ENCODE measurements at regions not wholly inside any gene's neighbourhood (a gene's known extent, or its start where the extent isn't known, plus 50 kb on each side); places are given as distances from the start of the nearest gene placed in this dataset.
"Not testable (repeated sequence)": the region's sequence is repeated elsewhere in the genome, so short reads cannot be mapped to it uniquely, and the experiment has no call there.

DNA sequence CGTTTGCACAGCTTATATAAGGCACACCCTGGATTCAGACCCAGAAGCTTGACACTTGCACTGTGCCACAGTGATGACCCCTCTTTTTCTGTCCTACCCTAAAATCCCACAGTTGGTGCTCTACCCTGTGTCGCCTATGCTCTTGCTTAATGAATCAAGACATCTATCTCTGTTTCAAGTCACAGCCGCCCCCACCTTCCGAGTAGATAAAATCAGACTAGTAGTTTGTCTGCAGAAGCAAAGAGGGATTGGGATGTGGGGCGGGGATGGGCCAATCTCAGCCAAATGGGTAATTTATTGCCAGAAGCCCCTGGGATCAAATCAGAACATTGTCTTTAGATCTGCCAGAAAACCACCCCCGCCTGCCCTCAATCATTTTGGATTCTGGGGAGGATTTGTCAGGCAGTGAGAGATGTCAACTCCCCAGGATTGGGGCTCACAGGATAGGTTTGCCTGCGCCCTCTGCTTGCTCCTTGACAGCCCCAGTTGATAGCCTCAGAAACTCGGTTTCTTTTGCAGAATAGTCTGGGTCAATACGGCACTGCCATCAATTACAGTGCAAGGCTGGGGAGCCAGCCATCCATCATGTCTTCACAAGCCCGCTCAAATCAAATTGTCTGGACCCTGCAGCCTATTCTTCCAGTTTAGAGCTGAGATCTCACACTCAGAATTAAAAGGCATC lies 520.8 kb downstream of the GRIN2A start:
- no peak for DNase-seq

DNA sequence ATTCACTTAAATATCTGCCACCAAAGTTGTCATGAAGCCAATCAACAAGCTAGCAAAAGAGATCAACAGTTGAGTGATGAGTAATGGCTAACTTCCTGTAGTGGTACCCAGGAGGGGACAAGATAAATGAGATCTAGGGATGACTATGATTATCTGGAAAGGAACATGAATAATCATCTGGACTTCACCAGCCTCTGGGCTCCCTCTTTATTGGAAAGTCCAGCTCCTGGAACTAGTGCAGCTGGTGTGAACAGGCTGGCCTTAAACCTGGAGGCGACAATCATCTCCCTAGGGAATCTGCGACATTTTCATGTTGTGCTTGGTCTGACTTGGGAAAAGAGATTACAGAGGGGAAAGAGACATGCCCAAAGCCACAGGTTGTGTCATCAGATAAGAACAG lies 518.6 kb downstream of the GRIN2A start:
- no peak for DNase-seq

GRCh38 chr16:9665851-9666271 lies 516.4 kb downstream of the GRIN2A start:
- no peak for DNase-seq

- no peak for DNase-seq
Measured at GRCh38 chr16:9666834-9667480, 515.3 kb downstream of the GRIN2A start.

DNA sequence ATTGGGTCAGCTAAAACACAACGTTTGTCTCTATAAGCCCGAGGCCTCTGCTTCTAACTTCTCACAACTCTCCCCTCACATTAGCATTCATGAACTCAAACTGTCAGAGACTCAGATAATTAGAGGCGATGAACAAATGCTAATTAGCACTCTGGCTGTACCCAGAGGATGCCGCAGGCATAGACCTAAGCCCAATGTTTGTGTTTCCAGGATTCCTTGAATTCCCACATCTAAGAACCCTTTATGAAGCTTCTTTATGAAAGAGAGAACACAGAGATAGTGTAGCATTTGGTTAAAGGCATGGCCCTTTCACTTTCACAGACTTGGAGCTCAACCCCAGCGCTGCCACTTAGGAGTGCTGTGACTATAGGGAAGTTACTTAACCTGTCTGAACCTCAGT lies 512.2 kb downstream of the GRIN2A start:
- no peak for DNase-seq

GRCh38 chr16:9670616-9671015 lies 511.6 kb downstream of the GRIN2A start:
- DNase-seq, result not testable (repeated sequence)

DNA sequence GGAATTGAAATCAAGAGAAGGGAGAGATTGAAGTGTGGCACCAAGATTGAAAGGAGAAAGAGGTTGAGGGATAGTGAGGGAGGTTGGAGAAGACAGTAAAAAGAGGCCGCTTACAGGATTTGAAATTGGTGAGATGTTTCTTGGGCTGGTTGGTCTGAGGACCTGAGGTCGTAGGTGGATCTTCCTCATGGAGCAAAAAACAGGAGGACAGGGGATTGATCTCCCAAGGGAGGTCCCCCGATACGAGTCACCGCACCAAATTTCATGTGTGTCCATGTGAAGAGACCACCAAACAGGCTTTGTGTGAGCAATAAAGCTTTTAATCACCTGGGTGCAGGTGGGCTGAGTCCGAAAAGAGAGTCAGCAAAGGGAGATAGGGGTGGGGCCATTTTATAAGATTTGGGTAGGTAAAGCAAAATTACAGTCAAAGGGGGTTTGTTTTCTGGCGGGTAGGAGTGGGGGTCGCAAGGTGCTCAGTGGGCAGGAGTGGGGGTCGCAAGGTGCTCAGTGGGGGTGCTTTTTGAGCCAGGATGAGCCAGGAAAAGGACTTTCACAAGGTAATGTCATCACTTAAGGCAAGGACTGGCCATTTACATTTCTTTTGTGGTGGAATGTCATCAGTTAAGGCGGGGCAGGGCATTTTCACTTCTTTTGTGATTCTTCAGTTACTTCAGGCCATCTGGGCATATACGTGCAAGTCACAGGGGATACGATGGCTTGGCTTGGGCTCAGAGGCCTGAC lies 505.5 kb downstream of the GRIN2A start:
- DNase-seq, result not testable (repeated sequence)

DNA sequence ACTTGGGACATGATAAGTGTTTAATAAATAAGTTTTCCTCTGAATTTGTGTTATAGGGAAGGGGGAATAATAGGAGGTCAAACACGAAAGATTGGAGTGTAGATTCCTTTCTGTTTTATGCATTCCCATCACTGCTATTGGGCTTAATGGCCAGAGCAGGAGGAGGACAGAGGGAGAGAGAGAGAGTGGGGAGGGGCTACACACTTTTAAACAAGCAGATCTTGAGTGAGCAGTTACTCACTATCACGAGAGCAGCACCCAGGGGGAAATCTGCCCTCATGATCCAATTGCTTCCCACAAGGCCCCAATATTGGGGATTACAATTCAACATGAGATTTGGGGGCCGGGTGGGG lies 505.0 kb downstream of the GRIN2A start:
- DNase-seq, result no peak

GRCh38 chr16:9679213-9679767 lies 502.9 kb downstream of the GRIN2A start:
- no peak for DNase-seq

GRCh38 chr16:9680019-9680655 lies 502.1 kb downstream of the GRIN2A start:
- DNase-seq, result no peak

GRCh38 chr16:9680968-9681367 lies 501.3 kb downstream of the GRIN2A start:
- DNase-seq, result no peak

DNA sequence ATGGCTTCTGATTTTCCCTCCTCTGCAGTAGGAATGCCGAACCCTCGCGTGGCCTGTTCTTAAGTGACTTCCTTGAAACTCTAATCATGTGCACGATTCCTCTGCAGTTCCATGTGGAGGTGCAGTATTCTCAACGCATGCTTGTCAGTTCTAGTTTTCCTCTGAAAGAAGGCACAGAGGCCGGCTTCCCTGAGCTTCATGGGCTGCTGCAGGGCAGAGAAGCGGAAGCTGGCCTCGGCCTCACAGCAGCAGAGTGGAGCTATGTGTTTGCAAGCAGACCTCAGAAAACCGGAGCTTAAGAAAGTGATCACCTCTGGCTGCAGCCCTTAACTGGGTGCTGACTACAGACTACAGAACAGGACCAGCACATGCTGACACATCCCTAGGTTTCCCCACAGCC lies 500.7 kb downstream of the GRIN2A start:
- DNase-seq, result no peak

DNA sequence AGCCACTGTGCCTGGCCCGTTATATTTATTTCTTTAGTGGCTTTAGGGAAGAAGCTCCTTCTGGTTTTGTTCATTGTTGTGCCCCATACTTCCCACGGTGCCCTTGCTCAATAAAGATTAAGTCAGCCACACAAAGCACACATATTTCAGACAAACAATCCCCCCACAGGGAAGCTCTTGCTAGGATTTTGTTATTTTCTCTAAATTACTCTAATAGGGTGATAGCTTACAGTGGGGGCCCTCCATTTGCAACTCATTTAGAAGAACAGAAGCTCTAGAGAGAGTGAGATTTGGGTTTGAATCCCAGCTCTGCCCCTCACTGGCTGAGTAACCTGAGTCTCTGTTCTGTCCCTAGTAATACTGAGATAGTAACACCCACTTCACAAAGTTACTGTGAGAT lies 499.9 kb downstream of the GRIN2A start:
- no peak for DNase-seq

DNA sequence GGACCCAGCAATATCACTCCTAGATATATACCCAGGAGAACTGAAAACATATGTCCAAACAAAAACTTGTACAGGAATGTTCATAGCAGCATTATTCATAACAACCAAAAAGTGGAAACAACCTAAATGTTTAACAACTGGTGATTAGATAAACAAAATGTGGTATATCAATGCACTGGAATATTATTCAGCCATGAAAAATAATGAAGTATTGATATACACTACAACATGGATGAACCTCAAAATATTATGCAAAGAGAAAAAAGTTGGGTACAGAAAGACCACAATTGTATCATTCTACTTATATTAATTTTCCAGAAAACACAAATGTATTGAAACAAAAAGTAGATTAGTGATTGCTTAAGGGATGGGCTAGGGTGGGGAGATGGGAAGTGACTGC lies 498.6 kb downstream of the GRIN2A start:
- DNase-seq, result no peak

GRCh38 chr16:9687737-9688319 lies 494.4 kb downstream of the GRIN2A start:
- no peak for DNase-seq

GRCh38 chr16:9689597-9689996 lies 492.6 kb downstream of the GRIN2A start:
- no peak for DNase-seq

- no peak for DNase-seq
Measured at GRCh38 chr16:9695152-9695551, 487.1 kb downstream of the GRIN2A start.

Data from NCI-H1436 (cell line).